GM23338 (cell line): ENCODE measurements at regions not wholly inside any gene's neighbourhood (a gene's known extent, or its start where the extent isn't known, plus 50 kb on each side); places are given as distances from the start of the nearest gene placed in this dataset.

ENCODE experiments used
- CREB1 ChIP-seq: fragments of 250-450 bp; sonication (Bioruptor Pico); IDR thresholded peaks from 2 replicates; pipeline ENCODE4 v1.5.0; 2020; ENCODE audit warnings: low read depth, mild to moderate bottlenecking, moderate library complexity
- CTCF ChIP-seq, 2 experiments: fragments of 200-600 bp in 1 of 2; sonication (generic) in 1 of 2; conservative IDR thresholded peaks; 2 replicates each; pipeline versions ENCODE4 v1.5.1 to v1.6.1; 2016 to 2017; ENCODE audit warnings: antibody characterized with exemption in 2 of 2, low read depth in 2 of 2, mild to moderate bottlenecking in 2 of 2, moderate library complexity in 1 of 2
- ETS1 ChIP-seq: IDR thresholded peaks from 2 replicates; pipeline ENCODE4 v1.6.1; 2016; ENCODE audit warnings: antibody characterized with exemption
- EZH2 ChIP-seq: fragments of 200-600 bp; sonication (generic); IDR thresholded peaks from one replicate; pipeline ENCODE4 v1.8.0; 2017; ENCODE audit warnings: antibody characterized with exemption, mild to moderate bottlenecking, low read depth; ENCODE audit not compliant: unreplicated experiment
- POLR2AphosphoS5 ChIP-seq: IDR thresholded peaks from 2 replicates; pipeline ENCODE4 v1.6.1; 2016; ENCODE audit warnings: antibody characterized with exemption, low read depth

GRCh38 chr2:16225071-16225470 lies 284.7 kb downstream of the MYCN start:
- TF ChIP-seq POLR2AphosphoS5, result no peak
- no peak for TF ChIP-seq CREB1 (CRISPR knock-in tag)
- TF ChIP-seq EZH2, result no peak
- TF ChIP-seq CTCF (conservative IDR thresholded peaks at IDR 0.05; ENCODE audit: low read depth in 2 of 2), result no peak
- TF ChIP-seq ETS1, result no peak
